Stimulated activated CD4-positive, alpha-beta T cell treated with anti-CD3 and anti-CD28 coated beads, TNF-alpha, amount 100 ng/mL, for 1 hour (primary cell): ENCODE measurements at regions not wholly inside any gene's neighbourhood (a gene's known extent, or its start where the extent isn't known, plus 50 kb on each side); places are given as distances from the start of the nearest gene placed in this dataset.
"Not testable (repeated sequence)": the region's sequence is repeated elsewhere in the genome, so short reads cannot be mapped to it uniquely, and the experiment has no call there.

Source experiments
- DNase-seq, 3 donors: peaks; one replicate each; pipeline ENCODE4 v3.0.0-alpha.2; 2020; ENCODE audit warnings: low read depth in 3 of 3, low spot score in 1 of 3

DNA sequence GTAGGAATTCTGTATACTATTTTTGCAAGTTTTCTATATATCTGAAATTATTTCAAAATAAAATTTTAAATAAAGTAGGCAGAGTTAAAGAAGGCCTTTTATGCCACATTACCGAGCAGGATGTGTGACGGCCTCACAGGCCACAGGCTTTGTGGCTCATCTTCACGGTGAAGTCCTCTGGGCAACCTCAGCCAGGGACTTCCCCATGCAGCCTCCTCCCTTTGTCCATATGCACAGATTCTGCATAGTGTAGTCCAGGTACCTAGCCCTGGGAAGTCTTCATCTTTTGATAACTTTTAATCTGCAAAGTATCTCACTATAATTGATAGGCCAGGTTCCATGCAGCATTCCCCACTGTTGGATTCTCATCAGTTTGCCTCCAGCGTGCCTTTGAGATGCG, 62.8 kb downstream of the ARHGAP11B start:
- DNase-seq: not testable (repeated sequence)

DNA sequence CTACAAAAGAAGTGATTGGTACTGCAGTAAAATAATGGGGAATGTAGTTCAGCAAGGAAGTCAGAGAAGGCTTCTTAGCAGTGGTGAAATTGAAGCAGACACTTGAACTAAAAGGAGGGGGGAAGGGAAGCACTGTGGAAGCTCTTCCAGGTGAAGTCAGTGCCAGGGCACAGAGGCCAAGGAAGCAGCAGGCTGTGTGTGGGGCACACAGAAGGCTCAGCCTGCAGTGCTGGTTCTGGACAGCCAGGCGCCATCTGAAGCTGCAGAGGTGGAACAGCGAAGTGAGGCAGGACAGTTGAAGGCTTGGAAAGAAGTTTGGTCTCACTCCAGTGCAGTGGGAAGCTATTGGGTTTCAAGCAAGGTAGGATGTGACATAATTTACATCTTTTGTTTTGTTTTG, 64.2 kb downstream of the ARHGAP11B start:
- DNase-seq: not testable (repeated sequence)

GRCh38 chr15:30695811-30696210, 69.9 kb downstream of the ARHGAP11B start:
- not testable (repeated sequence) for DNase-seq

DNA sequence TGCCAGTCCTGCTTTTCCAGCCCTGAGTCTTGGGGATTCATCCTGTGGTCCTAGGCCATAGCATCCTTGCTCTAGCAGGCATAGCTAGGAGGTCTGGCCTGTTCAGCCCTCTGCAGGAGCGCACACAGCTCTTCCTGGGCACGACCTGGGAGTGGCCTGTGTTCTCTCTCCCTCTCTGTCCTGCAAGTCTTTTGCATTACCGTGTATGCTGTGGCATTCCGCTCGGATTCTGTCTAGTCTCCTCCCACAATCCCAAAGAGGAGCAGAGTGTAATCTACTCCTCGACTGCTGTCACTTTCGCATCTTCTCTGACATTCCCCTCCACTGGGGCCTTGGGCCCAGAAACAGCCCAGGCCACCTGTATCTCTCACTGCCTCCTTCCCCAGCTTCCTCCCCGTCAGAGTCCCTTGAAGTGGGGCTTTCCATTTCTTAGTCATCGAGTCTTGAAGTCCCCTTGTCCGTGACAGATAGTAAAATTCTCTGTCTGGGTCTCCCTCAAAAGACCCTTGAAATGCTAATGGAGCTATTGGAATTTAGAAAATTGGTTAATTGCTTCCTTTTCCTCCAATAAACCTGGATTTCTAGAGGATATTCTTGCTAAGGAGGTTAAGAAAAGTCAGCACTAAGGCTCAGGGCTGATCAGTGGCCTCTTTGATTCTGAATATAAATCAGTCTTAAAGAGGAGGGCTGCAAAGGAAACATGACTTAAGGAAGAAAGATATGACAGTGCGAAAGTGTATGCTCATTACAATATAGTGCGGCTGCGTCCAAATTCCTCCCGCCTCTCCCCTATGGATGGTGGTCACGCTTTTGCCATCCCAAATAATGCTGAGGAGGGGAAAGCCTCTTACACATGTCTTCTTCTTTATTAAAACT, 70.7 kb downstream of the ARHGAP11B start:
- not testable (repeated sequence) for DNase-seq

DNA sequence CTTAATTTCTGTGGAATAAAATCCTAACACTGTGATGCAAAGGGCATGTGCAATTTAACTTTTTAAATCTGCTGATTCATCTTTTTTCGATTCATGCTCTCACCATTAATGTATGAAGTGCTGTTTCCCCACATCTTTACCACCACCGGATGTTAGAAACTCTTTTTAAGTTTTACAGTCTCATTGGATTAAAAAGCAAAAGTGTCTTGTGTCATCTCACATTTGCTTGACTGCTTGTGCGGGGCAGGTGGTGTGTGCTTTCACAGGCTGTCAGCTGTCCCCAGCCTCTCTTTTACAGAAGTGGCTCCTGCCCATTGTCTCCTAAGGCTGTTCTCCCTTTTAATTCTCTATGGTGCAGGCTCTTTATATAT, 71.4 kb downstream of the ARHGAP11B start:
- DNase-seq: not testable (repeated sequence)

DNA sequence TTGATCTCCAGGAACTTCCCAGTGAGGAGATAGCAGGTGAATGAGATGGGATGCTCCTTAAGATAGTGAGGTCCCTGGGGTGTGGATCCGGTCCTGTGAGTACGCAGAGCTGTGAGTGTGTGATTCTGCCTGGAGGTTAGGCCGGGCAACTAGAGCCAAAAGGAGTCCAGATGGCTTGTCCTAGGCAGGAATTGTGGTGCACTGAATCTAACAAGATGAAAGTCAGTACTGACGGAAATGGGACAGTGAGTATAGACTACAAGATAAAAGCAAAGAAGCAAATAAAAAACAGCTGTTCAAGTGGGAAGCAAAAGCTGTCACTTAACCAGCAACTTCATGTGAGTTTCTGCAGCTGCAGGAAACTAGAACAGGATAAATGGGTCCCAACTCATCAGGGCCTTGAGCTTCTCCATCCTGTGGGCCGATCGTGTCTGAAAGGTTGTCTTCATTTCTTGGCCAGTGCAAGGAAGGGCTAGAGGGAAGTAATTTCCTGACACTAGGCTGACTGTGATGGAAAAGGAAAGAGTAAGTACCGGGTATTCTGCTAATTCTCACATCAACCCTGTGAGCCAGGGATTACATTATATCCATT, 74.2 kb downstream of the ARHGAP11B start:
- DNase-seq: not testable (repeated sequence)

- DNase-seq: not testable (repeated sequence)
These were observed 82.2 kb downstream of the ARHGAP11B start for GRCh38 chr15:30707976-30708685.

GRCh38 chr15:30708809-30709208, 82.9 kb downstream of the ARHGAP11B start:
- DNase-seq: not testable (repeated sequence)

DNA sequence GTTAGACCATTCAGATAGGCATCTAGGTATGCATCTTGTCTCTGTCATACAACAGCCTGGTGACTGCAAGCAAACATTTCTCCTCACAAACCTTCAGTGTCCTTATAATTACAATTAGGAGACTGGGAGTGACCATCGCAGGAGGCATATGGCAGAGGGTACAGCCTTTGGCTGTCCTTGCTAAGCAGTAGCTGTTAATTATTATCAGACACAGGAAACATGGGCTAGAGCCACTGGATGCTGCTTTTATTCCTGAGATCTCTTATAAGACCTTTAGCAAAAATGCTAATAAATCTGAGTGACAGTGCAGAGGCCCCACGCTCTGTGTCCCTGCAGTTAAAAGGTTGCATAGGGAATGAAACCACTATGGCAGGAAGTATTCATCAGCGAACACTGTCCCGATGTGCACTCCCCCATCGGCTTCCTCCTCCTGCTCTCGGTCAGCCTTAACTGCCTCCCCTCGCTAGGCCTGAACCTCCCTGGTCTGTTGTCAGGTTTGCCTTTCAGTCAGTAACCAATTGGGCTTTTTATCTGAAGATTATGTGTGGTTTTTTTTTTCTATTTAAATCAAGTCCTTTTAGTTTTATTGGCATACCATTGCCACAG, 92.2 kb downstream of the ARHGAP11B start:
- not testable (repeated sequence) for DNase-seq

GRCh38 chr15:30719363-30719762, 93.4 kb downstream of the ARHGAP11B start:
- not testable (repeated sequence) for DNase-seq

DNA sequence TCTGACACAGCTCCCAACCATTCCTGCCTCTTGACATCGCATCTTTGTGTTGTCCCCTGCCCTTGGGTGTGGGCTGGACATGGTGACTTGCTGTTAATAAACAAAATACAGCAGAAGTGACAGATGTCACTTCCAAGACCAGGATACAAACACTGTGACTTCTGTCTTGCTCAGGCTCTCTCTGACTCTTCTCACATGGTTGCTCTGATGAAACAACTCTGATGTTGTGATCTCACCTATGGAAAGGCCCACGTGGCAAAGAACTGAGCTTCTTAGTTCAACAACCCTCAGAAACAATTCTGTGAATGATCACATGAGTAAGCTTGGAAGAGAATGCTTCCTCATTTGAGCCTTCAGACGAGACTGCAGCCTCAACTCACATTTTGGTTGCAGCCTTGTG, 94.9 kb downstream of the ARHGAP11B start:
- DNase-seq: not testable (repeated sequence)

DNA sequence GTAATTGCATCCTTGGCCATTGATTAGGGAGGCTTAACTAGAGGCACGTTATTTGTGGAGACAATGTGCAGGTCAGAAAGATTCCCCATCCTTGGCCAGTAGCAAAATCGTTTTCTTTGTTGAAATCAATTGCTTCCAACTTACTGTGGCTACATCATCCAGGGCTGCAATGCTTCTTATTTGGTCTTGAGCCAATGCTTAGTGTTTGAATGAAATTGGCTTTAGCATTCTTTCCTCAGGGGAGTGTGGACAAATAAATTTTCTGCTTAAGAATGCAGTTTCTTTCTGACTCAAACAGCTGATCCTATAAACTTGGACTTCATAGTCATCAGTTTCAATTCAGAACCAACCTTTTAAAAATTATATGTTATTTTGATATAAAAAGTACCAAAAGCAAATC, 95.6 kb downstream of the ARHGAP11B start:
- not testable (repeated sequence) for DNase-seq

DNA sequence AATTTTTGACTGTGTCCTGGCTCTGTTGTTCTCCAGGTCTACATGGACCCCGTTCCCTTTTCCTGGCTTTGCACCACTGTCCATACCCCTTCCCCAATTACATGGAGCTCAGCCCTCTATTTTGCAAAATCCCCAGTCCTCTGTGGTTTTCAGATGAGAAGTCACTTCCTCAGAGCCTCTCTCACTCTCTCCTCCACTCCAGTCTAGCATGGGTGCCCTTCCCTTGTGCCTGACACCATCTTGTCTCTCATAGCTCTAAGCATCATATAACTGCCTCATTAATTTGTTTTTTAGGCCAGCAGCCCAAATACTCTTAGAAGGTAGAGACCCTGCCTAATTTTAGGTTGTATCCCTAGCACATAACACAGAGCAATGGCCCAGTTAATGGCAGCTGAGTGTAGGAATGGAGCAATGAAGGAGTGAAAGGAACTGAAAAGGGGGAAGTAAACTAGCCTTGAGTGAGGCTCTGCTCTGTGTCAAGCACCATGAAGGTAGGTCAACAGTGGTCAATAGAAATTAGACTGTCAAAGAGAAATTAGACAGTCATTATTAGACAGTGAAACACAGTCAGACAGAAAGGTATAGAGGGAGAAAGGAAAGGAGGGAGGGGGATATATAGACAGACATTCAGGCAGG, 97.7 kb downstream of the ARHGAP11B start:
- not testable (repeated sequence) for DNase-seq

- DNase-seq: not testable (repeated sequence)
These were observed 104.1 kb downstream of the ARHGAP11B start for GRCh38 chr15:30729880-30730590.

- DNase-seq: not testable (repeated sequence)
These were observed 104.7 kb downstream of the ARHGAP11B start for GRCh38 chr15:30730633-30731032.

DNA sequence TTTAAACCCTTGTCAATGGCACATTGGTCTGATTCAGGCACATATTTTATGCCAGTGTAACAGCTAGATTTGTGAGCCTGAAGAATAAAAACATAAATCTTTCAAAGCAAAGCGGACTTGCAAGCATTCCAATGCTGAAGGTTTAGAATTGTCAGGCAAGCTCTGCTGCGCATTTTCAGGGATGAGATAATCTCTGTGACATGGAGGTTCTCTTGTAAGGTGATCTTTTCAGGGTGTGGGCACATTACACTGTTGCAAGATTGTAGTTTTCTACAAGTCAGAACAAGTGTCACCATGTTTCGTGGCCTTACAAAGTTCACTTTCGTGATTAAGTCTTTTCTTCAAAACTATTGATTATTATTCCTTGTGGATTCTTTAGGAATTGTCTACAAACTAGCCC, 106.2 kb downstream of the ARHGAP11B start:
- DNase-seq: not testable (repeated sequence)

DNA sequence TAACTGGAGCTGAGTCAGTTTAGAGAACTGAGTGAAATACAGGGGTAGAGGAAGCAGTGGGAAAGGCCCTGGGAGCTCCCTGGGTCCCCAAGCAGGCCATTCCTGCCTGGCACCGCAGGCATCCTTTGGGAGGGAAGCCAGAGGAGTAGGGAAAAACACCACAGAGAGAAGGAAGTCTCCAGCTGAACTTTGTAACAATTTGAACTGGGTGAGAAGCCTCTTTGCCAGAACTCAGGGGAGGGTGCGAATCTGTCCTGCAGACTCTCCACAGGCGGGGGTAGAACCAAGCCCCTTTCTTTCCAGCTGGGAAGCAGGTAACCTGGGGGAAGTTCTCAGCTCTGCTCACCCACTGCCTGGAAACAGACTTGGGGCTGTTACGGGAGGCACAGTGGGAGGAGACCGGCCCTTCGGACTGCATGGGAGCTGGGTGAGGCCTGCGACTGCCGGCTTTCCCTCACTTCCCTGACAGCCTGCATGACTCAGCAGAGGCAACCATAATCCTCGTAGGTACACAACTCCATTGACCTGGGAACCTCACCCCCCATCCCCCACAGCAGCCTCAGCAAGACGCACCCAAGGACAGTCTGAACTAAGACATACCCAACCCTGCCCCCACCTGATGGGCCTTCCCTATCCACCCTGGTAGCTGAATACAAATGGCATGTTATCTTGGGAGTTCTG, 110.1 kb downstream of the ARHGAP11B start:
- not testable (repeated sequence) for DNase-seq

DNA sequence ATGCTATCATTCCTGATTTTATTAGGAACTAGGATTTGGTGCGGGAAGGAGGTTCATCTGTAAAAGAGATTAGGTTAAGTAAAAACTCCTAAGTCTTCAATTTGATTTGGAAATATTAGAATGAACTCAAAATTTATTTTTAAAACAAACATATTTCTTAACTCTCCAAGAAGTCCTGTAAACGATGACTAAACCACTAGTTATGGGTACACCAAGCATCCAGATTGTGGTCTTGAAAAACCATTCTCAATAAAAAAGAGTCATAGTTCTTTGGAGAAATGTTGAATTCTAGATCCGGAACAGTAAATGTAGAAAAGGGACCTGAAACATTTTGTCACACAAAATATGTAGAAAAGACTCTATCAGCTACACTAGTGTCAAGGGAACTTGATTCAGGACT, 116.9 kb downstream of the ARHGAP11B start:
- not testable (repeated sequence) for DNase-seq

DNA sequence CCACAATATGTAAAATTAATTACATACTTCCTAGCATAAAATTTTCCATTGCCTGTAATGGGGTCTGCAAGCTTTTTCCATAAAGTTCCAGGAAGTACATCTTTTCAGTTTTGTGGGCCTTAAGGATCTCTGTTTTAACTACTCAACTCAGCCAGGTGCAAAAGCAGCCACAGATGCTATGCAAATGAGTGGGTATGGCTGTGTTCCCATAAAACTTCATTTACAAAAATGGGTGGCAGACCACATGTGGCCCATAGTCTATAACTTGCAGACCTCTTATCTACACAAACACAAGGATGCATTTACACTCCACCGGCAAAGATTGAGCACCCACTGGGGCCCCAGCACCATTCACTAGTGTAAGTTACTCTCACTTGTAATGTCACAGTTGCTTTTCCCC, 123.1 kb downstream of the ARHGAP11B start:
- not testable (repeated sequence) for DNase-seq
